ENCODE measurements at regions not wholly inside any gene's neighbourhood (a gene's known extent, or its start where the extent isn't known, plus 50 kb on each side); places are given as distances from the start of the nearest gene placed in this dataset.
"Not testable (repeated sequence)": the region's sequence is repeated elsewhere in the genome, so short reads cannot be mapped to it uniquely, and the experiment has no call there.

DNA sequence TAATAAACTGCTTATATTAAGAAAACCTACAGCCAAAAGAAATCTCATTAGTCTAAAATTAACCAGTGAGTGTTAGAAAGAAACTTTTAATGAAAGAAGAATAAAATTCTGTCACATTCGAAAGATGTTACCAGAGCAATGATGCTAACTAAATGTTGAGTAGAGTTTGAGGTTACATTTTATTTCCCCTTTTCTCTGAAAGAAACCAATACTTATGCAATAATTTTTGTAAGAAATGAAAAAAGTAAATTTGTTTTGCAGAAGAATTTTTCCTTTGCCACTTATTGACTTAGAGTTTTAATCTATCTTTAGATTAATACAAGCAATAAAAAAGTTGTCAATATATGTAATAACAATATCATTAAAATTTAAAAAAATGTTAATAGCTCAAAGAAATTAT is 574.0 kb upstream of the GALNTL6 start:
- H3K27ac ChIP-seq (ENCODE audit: low read depth, low read length) = no peak overlapping the region
- intact Hi-C loops (cut with micrococcal nuclease) = no loop called here
- no peak overlapping the region for H3K4me3 Mint-ChIP-seq
- H3K36me3 Mint-ChIP-seq = no peaks in the 10 kb centered on the region
- no peak overlapping the region for H3K4me3 ChIP-seq (ENCODE audit: low read length)
- no peaks in the 10 kb centered on the region for H3K4me1 Mint-ChIP-seq
- no peak for ATAC-seq
- no peak for DNase-seq
- H3K27me3 Mint-ChIP-seq = no peaks in the 10 kb centered on the region
- no peaks in the 10 kb centered on the region for H3K27me3 ChIP-seq (ENCODE audit: control insufficient read depth in 2 of 2, insufficient read depth in 2 of 2, low read length in 2 of 2)
- H3K4me1 ChIP-seq (ENCODE audit: control insufficient read depth in 2 of 2, insufficient read depth in 2 of 2, low read length in 2 of 2) = no peaks in the 10 kb centered on the region
- ChIA-PET POLR2A (no interaction called here), CTCF (no interaction called here)
- no peak overlapping the region for H3K27ac Mint-ChIP-seq
- H3K36me3 ChIP-seq (ENCODE audit: control insufficient read depth in 2 of 3, insufficient read depth in 3 of 3, low read length in 3 of 3) = no peaks in the 10 kb centered on the region
- H3K9me3 ChIP-seq (ENCODE audit: control insufficient read depth in 2 of 3, low read length in 3 of 3) = no peaks in the 10 kb centered on the region
- H3K9me3 Mint-ChIP-seq = peaks cover 0 to 12% (median 0%) of the 10 kb centered on the region in 11 donors

DNA sequence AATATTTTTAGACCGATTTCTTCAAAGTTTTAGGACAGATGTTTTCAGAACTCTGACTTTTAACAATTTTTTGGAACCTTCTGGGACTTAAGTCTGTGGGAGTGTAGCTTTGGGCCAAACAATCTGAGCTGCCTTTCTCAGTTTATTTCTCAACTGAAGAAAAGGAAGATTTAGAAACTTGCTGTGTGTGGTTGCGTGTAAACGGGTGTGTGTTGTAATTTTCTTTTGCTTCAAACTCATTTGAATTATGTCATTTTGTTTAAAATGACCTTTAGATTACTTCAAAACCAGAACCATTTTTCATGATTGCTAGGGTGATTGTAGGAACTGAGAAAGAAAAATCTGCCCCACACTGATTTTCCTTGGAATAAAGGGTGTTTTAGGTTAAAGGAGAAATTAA is 577.7 kb upstream of the GALNTL6 start:
- H3K9me3 ChIP-seq (ENCODE audit: control insufficient read depth in 2 of 3, low read length in 3 of 3) = no peaks in the 10 kb centered on the region
- no peaks in the 10 kb centered on the region for H3K36me3 ChIP-seq (ENCODE audit: control insufficient read depth in 2 of 3, insufficient read depth in 3 of 3, low read length in 3 of 3)
- ChIA-PET CTCF (no interaction called here), POLR2A (no interaction called here)
- Mint-ChIP-seq H3K27me3 (no peaks in the 10 kb centered on the region), H3K4me3 (no peak overlapping the region), H3K36me3 (no peaks in the 10 kb centered on the region), H3K9me3 (peaks cover 0 to 12% (median 0%) of the 10 kb centered on the region in 11 donors), H3K27ac (no peak overlapping the region), H3K4me1 (no peaks in the 10 kb centered on the region)
- intact Hi-C loops (cut with micrococcal nuclease) = no loop called here
- H3K4me3 ChIP-seq (ENCODE audit: low read length) = no peak overlapping the region
- ATAC-seq (no peak), DNase-seq (no peak)
- no peaks in the 10 kb centered on the region for H3K27me3 ChIP-seq (ENCODE audit: control insufficient read depth in 2 of 2, insufficient read depth in 2 of 2, low read length in 2 of 2)
- no peak overlapping the region for H3K27ac ChIP-seq (ENCODE audit: low read depth, low read length)
- H3K4me1 ChIP-seq (ENCODE audit: control insufficient read depth in 2 of 2, insufficient read depth in 2 of 2, low read length in 2 of 2) = no peaks in the 10 kb centered on the region

DNA sequence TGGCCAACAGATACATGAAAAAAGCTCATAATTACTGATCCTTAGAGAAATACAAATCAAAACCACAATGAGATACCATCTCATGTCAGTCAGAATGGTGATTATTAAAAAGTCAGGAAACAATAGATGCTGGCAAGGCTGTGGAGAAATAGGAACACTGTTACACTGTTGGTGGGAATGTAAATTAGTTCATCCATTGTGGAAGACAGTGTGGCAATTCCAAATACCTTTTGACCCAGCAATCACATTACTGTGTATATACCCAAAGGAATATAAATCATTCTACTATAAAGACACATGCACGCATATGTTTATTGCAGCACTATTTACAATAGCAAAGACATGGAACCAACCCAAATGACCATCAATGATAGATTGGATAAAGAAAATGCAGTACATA is 583.9 kb upstream of the GALNTL6 start:
- H3K4me3 Mint-ChIP-seq; POLR2A ChIA-PET; H3K4me1 ChIP-seq (ENCODE audit: control insufficient read depth in 2 of 2, insufficient read depth in 2 of 2, low read length in 2 of 2); ATAC-seq; H3K4me3 ChIP-seq (ENCODE audit: low read length); CTCF ChIA-PET; H3K27me3 Mint-ChIP-seq; intact Hi-C loops (cut with micrococcal nuclease); H3K36me3 Mint-ChIP-seq; H3K27me3 ChIP-seq (ENCODE audit: control insufficient read depth in 2 of 2, insufficient read depth in 2 of 2, low read length in 2 of 2); H3K4me1 Mint-ChIP-seq; H3K36me3 ChIP-seq (ENCODE audit: control insufficient read depth in 2 of 3, insufficient read depth in 3 of 3, low read length in 3 of 3); H3K9me3 Mint-ChIP-seq; H3K9me3 ChIP-seq (ENCODE audit: control insufficient read depth in 2 of 3, low read length in 3 of 3); H3K27ac Mint-ChIP-seq; H3K27ac ChIP-seq (ENCODE audit: low read depth, low read length); DNase-seq: not testable (repeated sequence)

DNA sequence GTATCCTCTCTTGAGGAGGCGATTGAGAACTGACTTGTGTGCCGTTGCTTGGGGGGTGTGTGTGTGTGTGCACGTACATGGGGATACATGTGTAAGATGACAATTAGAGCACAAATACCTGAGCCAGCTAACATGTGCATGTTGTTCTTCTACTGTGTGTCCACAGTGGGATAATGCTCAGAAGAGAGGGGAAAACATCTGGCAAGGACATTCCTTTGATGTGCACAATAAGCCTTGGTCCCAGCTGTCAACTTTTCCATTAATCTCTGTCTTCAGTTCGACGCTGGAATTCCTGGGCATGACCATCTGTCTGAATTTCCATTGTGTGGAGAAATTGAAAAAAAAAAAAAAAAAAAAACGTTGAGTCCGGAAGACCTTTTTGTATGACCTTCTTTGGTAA is 592.0 kb upstream of the GALNTL6 start:
- POLR2A ChIA-PET = no interaction called here
- no peak overlapping the region for H3K27ac Mint-ChIP-seq
- H3K27me3 Mint-ChIP-seq = no peaks in the 10 kb centered on the region
- DNase-seq (no peak), ATAC-seq (no peak)
- peaks cover 0 to 14% (median 4%) of the 10 kb centered on the region in 11 donors for H3K9me3 Mint-ChIP-seq
- Histone ChIP-seq H3K4me1 (ENCODE audit: control insufficient read depth in 2 of 2, insufficient read depth in 2 of 2, low read length in 2 of 2) (no peaks in the 10 kb centered on the region), H3K4me3 (ENCODE audit: low read length) (no peak overlapping the region), H3K27me3 (ENCODE audit: control insufficient read depth in 2 of 2, insufficient read depth in 2 of 2, low read length in 2 of 2) (no peaks in the 10 kb centered on the region), H3K27ac (ENCODE audit: low read depth, low read length) (no peak overlapping the region), H3K36me3 (ENCODE audit: control insufficient read depth in 2 of 3, insufficient read depth in 3 of 3, low read length in 3 of 3) (no peaks in the 10 kb centered on the region), H3K9me3 (ENCODE audit: control insufficient read depth in 2 of 3, low read length in 3 of 3) (no peaks in the 10 kb centered on the region)
- no peaks in the 10 kb centered on the region for H3K4me1 Mint-ChIP-seq
- no peak overlapping the region for H3K4me3 Mint-ChIP-seq
- intact Hi-C loops (cut with micrococcal nuclease) = no loop called here
- CTCF ChIA-PET = no interaction called here
- H3K36me3 Mint-ChIP-seq = no peaks in the 10 kb centered on the region

DNA sequence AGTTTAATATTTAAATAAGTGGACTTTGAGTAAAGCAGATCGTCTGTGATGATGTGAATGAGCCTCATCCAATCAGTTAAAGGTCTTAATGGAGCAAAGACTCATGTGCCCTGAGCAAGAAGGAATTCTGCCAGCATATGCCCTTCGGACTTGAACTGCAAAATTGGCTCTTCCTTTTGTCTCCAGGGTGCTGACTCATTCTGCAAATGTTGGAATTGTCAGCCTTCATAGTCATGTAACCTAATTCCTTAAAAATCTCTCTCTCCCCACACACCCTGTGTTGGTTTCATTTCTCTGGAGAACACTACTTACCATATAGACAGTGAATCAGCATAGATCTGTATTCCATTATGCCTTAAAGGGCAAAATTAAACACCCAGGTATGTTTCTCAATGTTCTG is 609.8 kb upstream of the GALNTL6 start:
- Histone ChIP-seq H3K4me3 (ENCODE audit: low read length) (no peak overlapping the region), H3K27me3 (ENCODE audit: control insufficient read depth in 2 of 2, insufficient read depth in 2 of 2, low read length in 2 of 2) (no peaks in the 10 kb centered on the region), H3K4me1 (ENCODE audit: control insufficient read depth in 2 of 2, insufficient read depth in 2 of 2, low read length in 2 of 2) (no peaks in the 10 kb centered on the region), H3K9me3 (ENCODE audit: control insufficient read depth in 2 of 3, low read length in 3 of 3) (no peaks in the 10 kb centered on the region), H3K27ac (ENCODE audit: low read depth, low read length) (no peak overlapping the region), H3K36me3 (ENCODE audit: control insufficient read depth in 2 of 3, insufficient read depth in 3 of 3, low read length in 3 of 3) (no peaks in the 10 kb centered on the region)
- intact Hi-C loops (cut with micrococcal nuclease) = no loop called here
- CTCF ChIA-PET = no interaction called here
- H3K36me3 Mint-ChIP-seq = peaks cover 0 to 3% (median 0%) of the 10 kb centered on the region in 5 donors
- POLR2A ChIA-PET = no interaction called here
- DNase-seq (no peak), ATAC-seq (no peak)
- H3K27me3 Mint-ChIP-seq = no peaks in the 10 kb centered on the region
- H3K4me3 Mint-ChIP-seq = no peak overlapping the region
- H3K4me1 Mint-ChIP-seq = no peaks in the 10 kb centered on the region
- peaks cover 0 to 23% (median 8%) of the 10 kb centered on the region in 11 donors for H3K9me3 Mint-ChIP-seq
- H3K27ac Mint-ChIP-seq = no peak overlapping the region

DNA sequence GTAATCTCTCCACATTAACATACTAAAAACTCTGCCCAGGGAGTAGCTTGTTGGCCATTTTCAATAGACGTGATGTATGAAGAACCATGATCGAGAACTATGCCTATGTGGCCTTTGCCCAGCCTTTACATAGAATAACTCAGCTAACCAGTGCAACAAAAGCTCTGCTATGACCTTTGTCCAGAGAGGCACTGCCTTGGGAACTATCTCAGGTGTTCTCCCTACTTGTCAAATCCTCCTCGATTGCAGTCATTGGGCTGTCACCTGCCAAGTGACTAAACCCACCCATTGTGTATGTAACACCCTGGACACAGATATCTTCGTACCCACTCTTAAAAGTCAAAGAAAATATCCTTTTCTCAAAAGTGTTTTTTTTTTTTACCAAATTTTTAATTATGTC is 610.3 kb upstream of the GALNTL6 start:
- CTCF ChIA-PET = no interaction called here
- H3K27me3 ChIP-seq (ENCODE audit: control insufficient read depth in 2 of 2, insufficient read depth in 2 of 2, low read length in 2 of 2) = no peaks in the 10 kb centered on the region
- no peak overlapping the region for H3K4me3 ChIP-seq (ENCODE audit: low read length)
- Mint-ChIP-seq H3K9me3 (peaks cover 0 to 23% (median 8%) of the 10 kb centered on the region in 11 donors), H3K27ac (no peak overlapping the region), H3K27me3 (no peaks in the 10 kb centered on the region), H3K4me1 (no peaks in the 10 kb centered on the region), H3K36me3 (peaks cover 0 to 3% (median 0%) of the 10 kb centered on the region in 5 donors), H3K4me3 (no peak overlapping the region)
- H3K27ac ChIP-seq (ENCODE audit: low read depth, low read length) = no peak overlapping the region
- H3K9me3 ChIP-seq (ENCODE audit: control insufficient read depth in 2 of 3, low read length in 3 of 3) = no peaks in the 10 kb centered on the region
- H3K36me3 ChIP-seq (ENCODE audit: control insufficient read depth in 2 of 3, insufficient read depth in 3 of 3, low read length in 3 of 3) = no peaks in the 10 kb centered on the region
- intact Hi-C loops (cut with micrococcal nuclease) = no loop called here
- DNase-seq = no peak
- POLR2A ChIA-PET = no interaction called here
- no peaks in the 10 kb centered on the region for H3K4me1 ChIP-seq (ENCODE audit: control insufficient read depth in 2 of 2, insufficient read depth in 2 of 2, low read length in 2 of 2)
- ATAC-seq = no peak

DNA sequence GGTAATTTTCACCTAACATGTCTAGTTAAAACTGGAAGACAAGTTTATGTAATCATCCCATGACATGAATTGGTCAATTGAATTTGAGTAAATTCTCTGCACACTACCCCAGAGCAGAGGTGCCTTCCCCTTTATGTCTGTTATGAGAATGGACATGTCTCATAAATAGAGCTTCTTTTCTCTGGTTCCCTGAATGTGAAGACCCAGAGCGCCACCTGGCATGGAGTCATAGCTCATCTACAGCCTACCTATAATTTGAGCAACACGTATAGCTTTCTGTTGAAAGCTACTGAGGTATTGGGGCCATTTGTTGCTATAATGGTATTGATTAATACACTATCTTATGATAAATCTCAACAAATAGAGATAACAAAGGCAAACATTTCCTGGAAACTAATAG is 626.5 kb upstream of the GALNTL6 start:
- Mint-ChIP-seq H3K27ac (no peak overlapping the region), H3K36me3 (no peaks in the 10 kb centered on the region), H3K4me3 (no peak overlapping the region), H3K9me3 (peaks cover 0 to 22% (median 0%) of the 10 kb centered on the region in 11 donors), H3K27me3 (no peaks in the 10 kb centered on the region), H3K4me1 (no peaks in the 10 kb centered on the region)
- Histone ChIP-seq H3K4me3 (ENCODE audit: low read length) (no peak overlapping the region), H3K4me1 (ENCODE audit: control insufficient read depth in 2 of 2, insufficient read depth in 2 of 2, low read length in 2 of 2) (no peaks in the 10 kb centered on the region), H3K27me3 (ENCODE audit: control insufficient read depth in 2 of 2, insufficient read depth in 2 of 2, low read length in 2 of 2) (no peaks in the 10 kb centered on the region), H3K27ac (ENCODE audit: low read depth, low read length) (no peak overlapping the region), H3K9me3 (ENCODE audit: control insufficient read depth in 2 of 3, low read length in 3 of 3) (no peaks in the 10 kb centered on the region), H3K36me3 (ENCODE audit: control insufficient read depth in 2 of 3, insufficient read depth in 3 of 3, low read length in 3 of 3) (no peaks in the 10 kb centered on the region)
- intact Hi-C loops (cut with micrococcal nuclease) = no loop called here
- no peak for DNase-seq
- ChIA-PET CTCF (no interaction called here), POLR2A (no interaction called here)
- no peak for ATAC-seq
